ENCODE measurements at regions not wholly inside any gene's neighbourhood (a gene's known extent, or its start where the extent isn't known, plus 50 kb on each side); places are given as distances from the start of the nearest gene placed in this dataset.

- DNase-seq (no peak), FAIRE-seq (no peak), ATAC-seq (no peak)
- H3K36me3 ChIP-seq: no peaks in the 10 kb centered on the region
- H3K27ac ChIP-seq: no peak overlapping the region
- intact Hi-C loops (cut with DNase I): no loop called here
- H3K9me3 ChIP-seq: no peaks in the 10 kb centered on the region
- no peaks in the 10 kb centered on the region for H3K27me3 ChIP-seq
- no peaks in the 10 kb centered on the region for H3K4me1 ChIP-seq
- H3K4me3 ChIP-seq: no peak overlapping the region
- no peak for TF ChIP-seq CTCF (IDR thresholded peaks at IDR 0.05)
Observed at GRCh38 chr4:136121426-136121825, 1410.9 kb downstream of the PCDH18 start.

- H3K27me3 ChIP-seq: no peaks in the 10 kb centered on the region
- no peak overlapping the region for H3K4me3 ChIP-seq
- ATAC-seq (no peak), DNase-seq (no peak), FAIRE-seq (no peak)
- intact Hi-C loops (cut with DNase I): no loop called here
- no peaks in the 10 kb centered on the region for H3K9me3 ChIP-seq
- TF ChIP-seq CTCF (IDR thresholded peaks at IDR 0.05): no peak
- H3K4me1 ChIP-seq: no peaks in the 10 kb centered on the region
- WGBS, 2 donors: 10 to 15% methylated on average over 2 of the region's 2 CpGs
- no peaks in the 10 kb centered on the region for H3K36me3 ChIP-seq
- no peak overlapping the region for H3K27ac ChIP-seq
Observed at GRCh38 chr4:136113921-136114320, 1418.4 kb downstream of the PCDH18 start.

GRCh38 chr4:136112116-136112515 lies 1420.2 kb downstream of the PCDH18 start:
- Histone ChIP-seq H3K27ac (no peak overlapping the region), H3K4me3 (no peak overlapping the region), H3K4me1 (no peaks in the 10 kb centered on the region), H3K9me3 (no peaks in the 10 kb centered on the region), H3K27me3 (no peaks in the 10 kb centered on the region), H3K36me3 (no peaks in the 10 kb centered on the region)
- WGBS, 2 donors: 46 to 56% methylated on average over 1 of the region's 1 CpG
- ATAC-seq (no peak), FAIRE-seq (no peak), DNase-seq (no peak)
- no peak for TF ChIP-seq CTCF (IDR thresholded peaks at IDR 0.05)
- intact Hi-C loops (cut with DNase I): no loop called here

- H3K27me3 ChIP-seq: no peaks in the 10 kb centered on the region
- DNase-seq (no peak), ATAC-seq (no peak), FAIRE-seq (no peak)
- 18 to 24% methylated on average over 1 of the region's 1 CpG for WGBS, 2 donors
- H3K4me1 ChIP-seq: no peaks in the 10 kb centered on the region
- no peak overlapping the region for H3K4me3 ChIP-seq
- intact Hi-C loops (cut with DNase I): no loop called here
- no peak for TF ChIP-seq CTCF (IDR thresholded peaks at IDR 0.05)
- no peak overlapping the region for H3K27ac ChIP-seq
- no peaks in the 10 kb centered on the region for H3K36me3 ChIP-seq
- peaks cover 0 to 5% (median 0%) of the 10 kb centered on the region in 4 donors for H3K9me3 ChIP-seq
Observed at GRCh38 chr4:136106753-136107152, 1425.5 kb downstream of the PCDH18 start.

- WGBS, 2 donors: 34 to 49% methylated on average over 4 of the region's 4 CpGs
- Histone ChIP-seq H3K4me1 (no peaks in the 10 kb centered on the region), H3K27me3 (no peaks in the 10 kb centered on the region), H3K9me3 (peaks cover 0 to 5% (median 0%) of the 10 kb centered on the region in 4 donors), H3K27ac (no peak overlapping the region), H3K4me3 (no peak overlapping the region), H3K36me3 (no peaks in the 10 kb centered on the region)
- TF ChIP-seq CTCF (IDR thresholded peaks at IDR 0.05): no peak
- intact Hi-C loops (cut with DNase I): no loop called here
- no peak for DNase-seq
- FAIRE-seq: no peak
- ATAC-seq: no peak
Observed at GRCh38 chr4:136103616-136104015, 1428.7 kb downstream of the PCDH18 start.
